C1 segment of cervical spinal cord (tissue), 14 donors: ENCODE measurements at regions not wholly inside any gene's neighbourhood (a gene's known extent, or its start where the extent isn't known, plus 50 kb on each side); places are given as distances from the start of the nearest gene placed in this dataset.

Experiments
- DNase-seq, 14 donors: peaks; one replicate each; lab custom pipeline; 2025; lab: John Stamatoyannopoulos, UW

DNA sequence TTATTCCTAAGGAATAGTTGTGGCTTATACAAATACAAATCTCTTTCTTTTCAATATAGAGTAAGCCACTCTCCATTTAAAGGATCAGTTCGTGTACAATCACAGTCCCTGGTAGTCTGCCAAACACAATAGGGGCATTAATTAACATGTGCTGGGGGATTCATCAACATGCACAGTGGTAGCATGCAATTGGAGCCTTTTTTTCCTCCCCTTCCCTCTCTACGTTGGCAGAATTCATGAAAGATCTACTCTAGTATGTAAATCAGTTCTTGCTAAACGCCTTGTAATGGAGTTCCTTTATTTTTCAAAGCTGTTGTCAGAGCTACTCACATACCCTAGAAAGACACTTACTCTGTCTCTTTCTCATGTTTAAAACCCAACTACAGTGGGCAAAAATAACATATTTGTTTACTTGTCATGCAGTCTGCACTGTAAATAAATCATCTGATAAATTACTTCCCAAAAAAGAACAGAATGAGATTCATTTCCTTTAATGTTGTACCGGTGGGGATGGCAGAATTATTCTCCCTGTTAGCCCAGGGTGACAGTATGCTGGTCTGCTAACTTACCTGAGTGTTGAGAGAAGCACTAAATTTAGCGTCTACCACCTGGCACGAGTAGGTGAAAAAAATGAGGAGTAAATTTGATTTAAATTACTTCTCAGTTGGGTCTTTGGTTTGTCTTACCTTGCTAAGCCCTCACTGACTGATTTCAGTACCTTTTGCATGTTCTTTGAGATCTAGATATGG lies 341.5 kb upstream of the CCNH start:
- peak in 1 of 14 donors; percentile 73 for DNase-seq

DNA sequence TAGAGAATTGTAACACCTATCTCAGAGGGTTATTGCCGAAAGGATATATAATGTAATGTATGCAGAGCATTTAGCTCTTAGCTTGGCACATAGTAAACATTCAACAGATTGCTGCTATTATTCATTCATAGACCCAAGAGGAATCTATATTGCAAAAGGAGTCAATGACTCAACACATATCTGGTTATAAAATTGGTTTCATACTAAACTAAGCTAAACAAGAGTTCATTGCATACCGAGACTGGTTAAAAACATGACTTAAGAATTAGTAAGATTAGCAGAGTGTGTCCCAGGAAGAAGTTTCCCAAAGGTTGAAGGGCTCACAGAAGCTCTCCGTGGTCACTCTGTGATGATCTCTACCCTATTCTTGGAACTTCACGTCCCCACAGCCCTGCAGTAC lies 339.6 kb upstream of the CCNH start:
- peak in 2 of 14 donors; percentile 13 to 15 for DNase-seq

DNA sequence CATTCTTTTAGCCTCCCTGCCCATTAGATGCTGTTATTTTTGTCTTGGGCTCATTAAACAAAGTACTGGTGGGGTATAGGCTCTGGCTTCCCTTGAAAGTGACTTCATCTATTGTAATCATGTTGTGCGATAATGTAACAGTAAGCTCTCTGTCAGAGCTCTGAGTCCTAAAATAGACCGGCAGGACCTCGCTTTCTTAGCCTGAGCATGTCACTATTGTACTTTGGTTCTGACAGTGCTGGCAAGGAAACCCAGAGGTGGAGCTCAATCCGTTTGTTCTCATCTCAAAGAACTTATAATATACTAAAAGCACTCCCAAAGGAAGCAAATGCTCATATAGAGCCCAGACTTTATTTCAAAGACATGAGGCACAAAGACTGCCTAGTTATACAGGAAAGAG lies 339.1 kb upstream of the CCNH start:
- DNase-seq = peak in 3 of 14 donors; percentile 15 to 82 (median 20)

DNA sequence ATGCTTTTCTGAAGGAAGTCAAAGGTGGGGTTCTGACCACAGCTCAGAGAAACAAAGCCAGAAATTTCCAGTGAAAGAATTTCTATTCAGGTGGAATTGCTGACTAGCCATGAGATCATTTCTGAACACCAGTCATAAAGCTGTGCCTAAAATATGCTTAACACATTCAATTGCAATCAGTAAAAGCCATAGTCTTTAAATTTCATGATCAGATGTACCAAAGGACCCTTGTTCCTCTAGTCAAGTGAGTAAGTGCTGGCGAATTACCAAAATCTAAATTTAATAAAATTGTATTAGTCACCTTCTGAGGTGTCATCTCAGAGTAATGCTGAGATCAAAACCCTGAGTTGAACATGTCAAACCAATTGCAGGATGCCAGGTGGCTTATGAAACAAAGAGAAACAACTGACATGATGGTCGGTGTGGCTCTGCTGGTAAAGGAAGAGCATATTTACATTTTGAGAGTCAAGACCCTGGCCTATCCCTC lies 334.2 kb upstream of the CCNH start:
- no peak for DNase-seq

DNA sequence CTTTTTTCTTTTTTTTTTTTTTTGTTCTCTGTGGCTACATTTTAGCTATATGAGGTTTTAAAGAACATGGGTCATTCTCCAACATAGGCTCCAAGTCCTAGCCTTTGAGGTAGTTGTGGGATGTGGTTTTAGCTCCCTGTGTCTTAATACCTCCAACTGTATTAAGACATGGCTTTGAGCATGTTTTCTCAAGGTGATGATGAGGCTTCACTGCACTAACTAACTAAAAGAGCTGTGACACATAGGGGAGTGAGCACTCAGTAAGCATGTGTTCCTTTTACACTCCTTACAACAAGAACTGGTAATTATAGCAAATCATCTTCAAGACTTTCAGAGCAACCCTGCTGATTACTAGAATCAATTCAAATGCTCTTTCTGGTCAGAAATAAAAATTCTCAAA lies 333.6 kb upstream of the CCNH start:
- no peak for DNase-seq

DNA sequence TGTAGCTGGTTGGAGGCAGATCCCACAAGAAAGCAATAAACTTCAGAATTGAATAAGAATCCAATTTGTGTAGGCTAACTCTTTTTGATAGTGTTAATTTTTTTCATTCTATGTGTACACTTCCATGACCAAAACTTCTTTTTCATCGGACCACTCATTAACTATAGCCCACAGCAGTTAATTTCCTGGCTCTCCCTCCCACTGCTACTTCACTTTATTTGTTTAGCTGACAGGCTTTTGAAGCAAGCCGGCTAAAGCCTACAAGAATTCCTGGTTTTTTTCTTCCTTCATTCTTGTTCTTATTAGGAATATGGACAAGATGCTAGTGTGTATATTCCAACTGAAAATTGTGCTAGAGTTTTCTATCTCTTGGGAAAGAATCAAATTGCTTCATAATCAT lies 329.2 kb upstream of the CCNH start:
- no peak for DNase-seq

DNA sequence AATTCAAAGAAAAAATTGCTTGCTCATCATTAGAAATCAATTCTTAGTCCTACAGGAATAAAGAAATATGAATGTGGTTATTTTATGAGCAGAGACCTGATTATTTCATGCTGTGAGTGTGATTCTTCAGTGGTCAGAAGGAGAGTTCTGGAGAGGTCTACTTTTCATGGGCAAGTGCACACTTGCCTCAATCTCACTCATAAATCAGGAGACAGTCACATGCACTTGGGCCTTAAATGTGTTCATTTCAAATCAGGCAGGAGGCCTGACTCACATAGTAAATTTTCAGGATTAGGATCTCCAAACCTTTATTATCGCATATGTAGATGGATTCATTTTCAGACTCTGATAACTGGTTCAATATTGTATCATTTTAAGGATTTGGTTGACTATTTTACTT lies 323.2 kb upstream of the CCNH start:
- DNase-seq = no peak

DNA sequence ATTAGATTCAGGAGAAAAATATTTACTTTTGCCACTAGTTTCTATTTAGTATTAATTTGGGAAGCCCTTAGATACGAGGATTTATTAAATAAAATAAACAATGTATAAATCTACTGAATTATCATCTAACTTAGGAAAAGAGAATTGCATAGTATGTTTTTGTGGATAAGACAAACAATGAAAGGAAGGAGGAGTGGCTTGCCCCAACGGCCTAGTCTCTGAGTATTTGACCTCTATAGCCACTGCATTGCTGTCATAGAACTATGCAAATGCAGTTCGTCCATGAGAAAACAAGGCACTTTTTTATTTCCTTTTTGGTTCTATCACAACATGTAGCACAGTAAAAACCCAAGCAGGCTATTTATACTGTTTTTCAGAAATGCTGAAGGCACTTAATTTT lies 321.2 kb upstream of the CCNH start:
- peak in 1 of 14 donors; percentile 29 for DNase-seq

DNA sequence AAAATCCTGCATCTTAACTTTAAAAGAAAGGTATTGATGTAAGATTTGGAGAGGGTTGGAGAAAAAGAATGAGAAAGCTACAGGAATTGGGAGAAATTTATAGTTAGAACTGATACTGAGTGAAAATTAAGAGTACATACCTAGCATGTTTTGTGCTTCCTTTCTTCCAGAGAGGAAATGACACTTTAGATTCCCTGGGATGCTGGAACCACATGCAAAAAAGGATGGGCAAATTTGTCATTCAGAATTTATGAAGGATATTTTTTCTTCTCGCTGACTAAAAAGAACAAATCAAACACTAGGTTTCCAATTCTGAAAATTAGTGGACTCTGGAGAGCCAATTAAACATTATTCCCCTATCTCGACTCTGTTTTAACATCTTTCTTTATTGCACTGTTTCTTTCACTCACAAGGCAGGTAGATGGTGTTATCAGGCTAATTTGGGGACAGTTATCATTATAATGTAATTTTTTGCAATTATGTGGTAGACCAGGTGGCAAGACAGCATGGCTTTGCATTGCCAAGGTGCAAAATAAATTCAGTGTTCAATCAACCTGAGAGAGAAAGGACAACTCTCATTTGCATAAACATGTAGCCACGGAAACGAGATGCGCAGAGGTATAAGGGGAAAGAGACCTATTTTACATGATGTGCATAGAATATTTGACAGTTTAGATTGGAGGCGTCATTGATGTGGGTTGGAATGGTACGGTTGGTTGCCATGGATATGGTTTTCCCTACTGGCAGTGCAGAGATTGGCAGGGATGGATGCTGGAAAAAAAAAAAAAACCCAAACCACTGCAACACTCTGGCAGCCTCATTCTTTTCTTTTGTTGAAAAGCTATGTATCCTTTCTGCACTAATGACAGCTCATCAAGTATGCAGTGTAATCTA lies 320.4 kb upstream of the CCNH start:
- DNase-seq = peak in 1 of 14 donors; percentile 78

DNA sequence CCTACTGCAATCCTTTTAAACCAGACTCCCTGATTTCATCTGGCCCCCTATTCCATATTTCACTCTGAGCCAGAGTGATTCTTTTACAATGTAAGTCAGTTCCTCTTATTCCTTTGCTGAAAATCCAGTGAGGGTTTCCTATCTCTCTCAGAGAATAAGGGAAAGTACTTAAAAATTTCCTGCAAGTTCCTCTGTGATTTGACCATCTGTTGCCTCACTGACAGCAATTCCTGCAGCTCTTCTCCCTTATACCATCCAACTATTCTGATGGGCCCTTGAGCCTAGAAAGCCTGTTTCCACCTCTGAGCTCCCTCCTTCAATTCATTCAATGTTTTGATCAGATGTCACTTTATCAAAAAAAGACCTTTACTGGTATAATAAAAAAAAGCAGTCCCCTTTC lies 317.1 kb upstream of the CCNH start:
- DNase-seq = peak in 1 of 14 donors; percentile 48

DNA sequence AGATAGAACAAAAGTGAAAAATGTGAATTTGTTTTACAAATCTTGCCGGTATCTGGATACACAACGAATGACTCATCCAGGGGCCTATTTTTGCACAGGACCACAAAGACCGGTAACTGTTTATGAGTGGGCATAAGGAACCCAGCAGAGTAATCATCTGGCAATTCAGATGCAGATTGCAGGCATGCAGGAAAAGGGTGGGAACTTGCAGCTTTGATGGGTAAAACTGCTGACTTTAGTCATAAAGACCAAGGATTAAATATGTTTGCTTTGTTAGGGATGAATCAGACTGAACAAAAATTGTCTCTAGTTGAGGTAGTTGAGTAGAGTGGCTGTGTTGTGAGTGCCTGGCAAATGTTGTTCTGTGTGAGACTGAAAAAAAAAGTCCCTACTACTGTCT lies 309.6 kb upstream of the CCNH start:
- peak in 1 of 14 donors; percentile 14 for DNase-seq

DNA sequence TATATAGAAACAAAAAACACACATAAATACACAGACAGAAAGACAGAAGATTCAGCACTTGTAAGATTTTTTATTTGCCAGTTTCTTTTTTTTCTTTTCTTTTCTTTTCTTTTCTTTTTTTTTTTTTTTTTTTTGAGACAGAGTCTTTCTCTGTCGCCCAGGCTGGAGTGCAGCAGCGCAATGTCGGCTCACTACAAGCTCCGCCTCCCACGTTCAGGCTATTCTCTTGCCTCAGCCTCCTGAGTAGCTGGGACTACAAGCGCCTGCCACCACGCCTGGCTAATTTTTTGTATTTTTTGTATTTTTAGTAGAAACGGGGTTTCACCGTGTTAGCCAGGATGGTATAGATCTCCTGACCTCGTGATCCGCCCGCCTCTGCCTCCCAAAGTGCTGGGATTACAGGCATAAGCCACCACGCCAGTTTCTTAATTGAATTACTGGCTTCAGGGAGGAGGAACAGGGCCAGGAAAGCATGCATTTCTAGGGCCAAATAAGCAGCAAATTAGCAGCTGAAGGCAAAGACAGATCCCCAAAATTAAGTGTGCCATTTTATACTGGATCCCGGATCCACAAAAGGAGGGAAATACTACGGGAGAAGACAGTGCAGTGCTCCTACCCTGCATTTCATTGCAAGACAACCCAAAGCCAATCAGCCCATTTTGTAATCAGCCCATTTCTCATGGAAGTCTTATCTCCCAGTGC lies 305.6 kb upstream of the CCNH start:
- DNase-seq = peak in 1 of 14 donors; percentile 52

DNA sequence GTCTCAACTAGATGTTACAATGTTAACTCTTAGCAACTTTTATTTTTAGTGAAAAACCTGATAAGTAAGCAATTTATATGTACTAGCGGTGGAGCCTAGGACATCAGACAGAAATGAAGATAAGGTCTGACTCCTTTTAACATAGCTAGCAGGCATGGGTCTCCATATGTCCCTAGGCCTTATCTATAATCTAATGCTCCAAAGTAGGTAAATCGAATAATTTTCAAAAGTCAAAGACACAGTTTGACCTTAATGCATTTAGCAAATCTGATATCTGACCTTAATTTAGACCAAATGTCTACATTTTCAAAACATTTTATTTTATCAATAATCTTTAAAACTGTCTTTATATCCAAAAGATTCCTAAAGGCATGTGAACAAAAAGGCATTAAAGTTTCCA lies 305.0 kb upstream of the CCNH start:
- DNase-seq = no peak

DNA sequence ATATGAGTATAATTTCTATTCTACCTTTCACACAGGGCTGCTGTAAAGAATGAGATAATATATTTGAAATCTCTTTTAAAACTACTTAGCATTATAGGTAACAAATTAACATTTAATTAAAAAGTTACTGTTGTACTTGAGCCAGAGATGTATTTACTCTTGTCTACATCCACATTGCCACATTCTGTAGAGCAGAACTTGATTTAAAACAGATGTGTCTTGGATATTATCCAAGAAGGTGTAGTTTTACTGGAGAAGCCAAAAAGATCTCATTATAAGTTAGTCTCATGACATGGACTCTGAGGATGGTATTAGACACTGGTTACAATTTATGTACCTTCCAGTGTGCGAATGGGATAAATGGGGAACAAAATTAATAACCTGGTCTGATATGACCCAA lies 293.1 kb upstream of the CCNH start:
- DNase-seq = no peak

DNA sequence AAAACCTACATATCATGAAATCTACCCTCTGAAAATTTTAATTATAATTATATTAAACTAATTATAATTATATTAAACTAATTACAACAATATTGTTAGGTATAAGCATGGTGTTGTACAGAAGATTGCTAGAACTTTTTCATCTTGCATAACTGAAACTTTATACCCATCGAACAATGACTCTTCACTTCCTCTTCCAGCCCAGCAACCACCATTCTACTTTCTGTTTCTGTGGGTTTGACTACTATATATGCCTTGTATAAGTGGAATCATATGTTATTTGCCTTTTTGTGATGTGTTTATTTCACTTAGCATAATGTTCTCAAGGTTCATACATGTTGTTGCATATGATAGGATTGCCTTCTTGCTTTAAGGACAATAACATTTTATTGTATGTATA lies 274.2 kb upstream of the CCNH start:
- no peak for DNase-seq

DNA sequence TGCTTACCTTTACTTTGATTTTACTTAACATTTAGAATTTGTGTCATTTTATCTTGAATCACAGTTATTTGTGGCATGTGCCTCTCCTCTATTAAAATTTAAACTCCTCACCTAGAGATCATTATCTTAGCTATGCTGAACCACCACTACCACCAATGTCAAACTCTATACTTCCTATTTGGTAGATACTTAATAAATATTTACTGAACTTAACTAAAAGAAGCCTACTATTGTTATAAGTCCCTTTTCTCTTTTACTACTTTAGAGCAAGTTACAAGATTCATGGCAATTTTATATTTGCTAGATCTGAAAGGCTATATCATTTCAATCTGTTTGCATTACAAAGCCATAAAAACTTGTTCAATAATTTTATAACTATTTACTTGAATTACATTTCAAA lies 273.3 kb upstream of the CCNH start:
- no peak for DNase-seq

DNA sequence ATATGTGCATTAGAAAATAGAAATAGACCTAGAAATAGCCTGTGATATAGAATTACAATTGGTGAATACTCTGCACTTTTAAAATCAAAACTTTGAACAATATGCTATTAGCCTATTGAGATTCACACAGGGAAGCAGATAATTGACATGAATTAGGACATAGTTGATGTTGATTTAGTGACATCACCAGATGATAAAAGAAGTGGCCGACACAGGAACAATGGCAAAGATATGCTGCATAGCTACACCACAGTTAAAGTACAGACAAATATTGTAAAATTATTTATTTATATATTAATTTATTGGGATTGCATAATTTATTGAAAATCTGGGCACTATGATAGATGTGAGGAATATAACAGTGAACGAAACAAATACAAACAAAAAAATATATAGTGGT lies 261.5 kb upstream of the CCNH start:
- no peak for DNase-seq

DNA sequence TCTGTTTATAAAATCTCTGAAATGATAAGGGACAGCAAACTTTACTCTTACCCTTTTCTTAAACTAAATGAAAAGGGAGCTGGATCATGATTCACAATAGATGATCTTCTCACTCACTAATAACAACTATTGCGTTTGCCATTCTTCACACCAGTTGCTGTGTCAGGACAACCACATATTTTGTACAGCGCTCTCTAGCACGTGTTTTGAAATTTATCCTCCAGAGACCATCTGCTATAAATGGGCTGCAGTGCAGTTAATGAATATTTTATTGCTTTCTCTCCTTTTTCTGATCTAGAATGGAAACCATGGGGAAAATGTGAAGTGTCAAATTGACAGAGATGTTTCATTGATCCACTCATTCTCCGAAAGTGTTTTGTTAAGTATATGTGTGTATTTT lies 258.4 kb upstream of the CCNH start:
- no peak for DNase-seq

DNA sequence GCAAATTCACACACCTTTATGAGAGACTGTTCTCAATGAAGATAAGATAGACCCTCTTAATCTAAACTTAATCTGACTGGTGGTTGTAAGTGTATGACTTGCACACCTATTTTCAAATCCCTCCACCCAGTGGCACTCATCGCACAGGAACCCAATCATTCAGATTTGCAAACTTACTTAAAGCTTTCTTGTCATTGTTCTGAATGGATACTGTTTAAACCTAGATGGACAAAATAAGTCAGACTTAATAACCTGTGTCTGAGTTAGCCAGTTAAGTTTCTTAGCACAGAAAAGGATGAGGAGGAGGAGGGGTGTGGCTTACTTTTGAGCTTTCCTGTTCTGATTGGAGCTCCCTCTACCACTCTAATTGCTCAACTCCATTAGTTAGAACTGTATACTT lies 252.4 kb upstream of the CCNH start:
- DNase-seq = no peak

DNA sequence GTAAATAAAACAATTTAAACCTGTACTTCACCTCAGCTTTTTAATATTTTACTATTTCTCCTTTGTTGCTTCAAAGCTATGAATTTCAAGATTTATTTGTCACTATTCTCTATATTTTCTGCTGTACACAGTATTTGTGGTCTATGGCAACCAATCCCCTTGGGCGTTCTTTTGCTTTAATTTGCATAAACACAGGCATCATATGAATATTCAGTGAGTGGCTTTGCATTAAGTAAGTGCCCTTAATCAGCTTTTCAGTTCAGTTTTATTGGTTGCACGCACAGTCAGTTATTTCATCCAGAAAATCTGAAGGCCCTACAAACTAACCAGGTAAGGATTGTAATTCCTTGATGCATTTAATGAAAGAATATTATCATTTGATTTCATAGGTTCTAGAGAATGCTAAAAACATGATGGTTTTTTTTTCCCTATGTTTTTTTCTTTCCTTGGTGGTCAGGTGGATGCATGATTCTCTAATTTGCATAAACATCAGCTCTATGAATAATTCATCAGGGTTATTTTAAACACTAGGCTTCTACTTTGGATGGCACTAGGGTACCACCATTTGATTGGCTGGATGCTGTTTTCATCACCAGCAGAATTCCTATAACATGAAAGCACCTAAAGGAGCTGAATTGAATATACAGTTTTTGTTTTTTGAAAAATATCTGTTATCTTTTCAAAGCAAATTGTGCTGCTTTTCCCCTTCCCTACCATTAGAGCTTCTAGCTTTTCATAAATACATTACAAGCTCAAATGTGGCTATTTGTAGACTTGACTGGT lies 249.2 kb upstream of the CCNH start:
- no peak for DNase-seq

DNA sequence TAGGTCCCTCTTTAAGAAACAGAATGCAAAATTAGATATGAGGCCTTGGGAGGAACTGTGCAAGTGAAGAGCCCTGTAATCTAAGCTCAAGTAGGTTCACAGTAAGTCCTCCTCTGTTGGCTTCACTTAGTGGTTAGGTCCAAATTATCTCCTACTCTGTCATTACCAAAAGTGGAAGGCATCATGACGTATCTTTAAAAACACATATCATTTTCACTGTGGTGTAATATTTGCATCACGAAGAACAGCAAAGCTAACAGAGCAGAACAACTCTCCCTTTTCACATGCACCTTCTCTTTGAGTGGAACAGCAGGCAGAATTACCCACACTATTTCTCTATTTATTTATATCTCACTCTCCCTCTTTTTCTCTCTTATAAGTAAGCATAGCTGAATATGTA lies 240.5 kb upstream of the CCNH start:
- no peak for DNase-seq
